K562 (cell line): ENCODE measurements at regions not wholly inside any gene's neighbourhood (a gene's known extent, or its start where the extent isn't known, plus 50 kb on each side); places are given as distances from the start of the nearest gene placed in this dataset.

Experiments used
- HSF4 ChIP-seq: fragments of 250-450 bp; sonication (Bioruptor Pico); IDR thresholded peaks from 2 replicates; pipeline ENCODE4 v2.1.2; 2022; ENCODE audit warnings: mild to moderate bottlenecking, moderate library complexity, borderline replicate concordance
- NFATC3 ChIP-seq: fragments of 450-650 bp; IDR thresholded peaks from 2 replicates; pipeline ENCODE4 v1.6.1; 2017; ENCODE audit warnings: mild to moderate bottlenecking
- PHB2 ChIP-seq: fragments of 450-650 bp; IDR thresholded peaks from 2 replicates; pipeline ENCODE4 v1.6.1; 2017; ENCODE audit warnings: low read depth
- SPI1 ChIP-seq: IDR thresholded peaks from 2 replicates; pipeline ENCODE4 v1.6.1; 2011; ENCODE audit warnings: low read depth, low read length, control low read depth, borderline replicate concordance
- YBX1 ChIP-seq: fragments of 450-650 bp; IDR thresholded peaks from 2 replicates; pipeline ENCODE4 v1.7.1; 2016; ENCODE audit warnings: mild to moderate bottlenecking
- YY1 ChIP-seq, 3 experiments: IDR thresholded peaks; 2 replicates each; pipeline ENCODE4 v1.6.1; 2011; ENCODE audit warnings: low read length in 2 of 3, mild to moderate bottlenecking in 2 of 3, moderate library complexity in 2 of 3, borderline replicate concordance in 1 of 3, control low read depth in 1 of 3, low read depth in 1 of 3; ENCODE audit not compliant: insufficient read depth in 3 of 3, insufficient replicate concordance in 2 of 3, control insufficient read depth in 1 of 3, insufficient read length in 1 of 3; ENCODE audit errors: extremely low read depth in 1 of 3
- ZNF212 ChIP-seq: fragments of 450-650 bp; formaldehyde crosslinking; IDR thresholded peaks from 2 replicates; pipeline ENCODE4 v1.4.0; 2020; ENCODE audit warnings: mild to moderate bottlenecking
- ZNF41 ChIP-seq: fragments of 250-450 bp; sonication (Bioruptor Pico); conservative IDR thresholded peaks from 2 replicates; pipeline ENCODE4 v1.4.0; 2020; ENCODE audit warnings: mild to moderate bottlenecking
- TF ChIP-seq, protein P1 (sequence below): fragments of 450-650 bp; IDR thresholded peaks from 2 replicates; pipeline ENCODE4 v1.7.0; 2016; ENCODE audit warnings: borderline replicate concordance
- TF ChIP-seq, protein P2 (sequence below): fragments of 250-450 bp; sonication (Bioruptor Pico); IDR thresholded peaks from 2 replicates; pipeline ENCODE4 v1.4.0; 2020; ENCODE audit warnings: mild to moderate bottlenecking
- TF ChIP-seq, protein P3 (sequence below): sonication (generic); formaldehyde crosslinking; IDR thresholded peaks from 2 replicates; pipeline ENCODE4 v1.8.1; 2023; ENCODE audit warnings: missing genetic modification reagents, mild to moderate bottlenecking, borderline replicate concordance
- TF ChIP-seq, protein P4 (sequence below), 3 experiments: fragments of 200-800 bp in 1 of 3; fragments of 250-450 bp in 1 of 3; fragments of 450-650 bp in 1 of 3; sonication (Bioruptor Pico) in 1 of 3; sonication (Bioruptor generic) in 1 of 3; formaldehyde crosslinking in 1 of 3; IDR thresholded peaks; 2 replicates each; pipeline versions ENCODE4 v1.6.1 to v1.8.0; 2016 to 2022; ENCODE audit warnings: mild to moderate bottlenecking in 2 of 3, missing genetic modification characterization in 2 of 3, missing compliant biosample characterization in 1 of 3, moderate library complexity in 1 of 3

DNA sequence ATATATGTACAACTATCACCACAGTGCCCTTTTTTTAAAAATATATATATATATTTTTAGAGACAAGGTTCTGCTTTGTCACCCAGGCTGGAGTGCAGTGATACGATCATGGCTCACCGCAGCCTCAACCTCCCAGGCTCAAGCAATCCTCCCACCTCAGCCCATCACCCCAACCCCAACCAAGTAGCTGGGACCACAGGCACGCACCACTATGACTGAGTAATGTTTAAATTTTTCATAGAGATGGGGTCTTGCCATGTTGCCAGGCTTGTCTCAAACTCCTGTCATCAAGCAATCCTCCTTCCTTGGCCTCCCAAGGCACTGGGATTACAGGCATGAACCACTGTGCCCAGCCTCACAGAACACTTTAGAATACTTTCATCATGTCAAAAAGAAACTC lies 234.9 kb downstream of the SH2D4B start (continued):
- TF ChIP-seq, protein P1, sequence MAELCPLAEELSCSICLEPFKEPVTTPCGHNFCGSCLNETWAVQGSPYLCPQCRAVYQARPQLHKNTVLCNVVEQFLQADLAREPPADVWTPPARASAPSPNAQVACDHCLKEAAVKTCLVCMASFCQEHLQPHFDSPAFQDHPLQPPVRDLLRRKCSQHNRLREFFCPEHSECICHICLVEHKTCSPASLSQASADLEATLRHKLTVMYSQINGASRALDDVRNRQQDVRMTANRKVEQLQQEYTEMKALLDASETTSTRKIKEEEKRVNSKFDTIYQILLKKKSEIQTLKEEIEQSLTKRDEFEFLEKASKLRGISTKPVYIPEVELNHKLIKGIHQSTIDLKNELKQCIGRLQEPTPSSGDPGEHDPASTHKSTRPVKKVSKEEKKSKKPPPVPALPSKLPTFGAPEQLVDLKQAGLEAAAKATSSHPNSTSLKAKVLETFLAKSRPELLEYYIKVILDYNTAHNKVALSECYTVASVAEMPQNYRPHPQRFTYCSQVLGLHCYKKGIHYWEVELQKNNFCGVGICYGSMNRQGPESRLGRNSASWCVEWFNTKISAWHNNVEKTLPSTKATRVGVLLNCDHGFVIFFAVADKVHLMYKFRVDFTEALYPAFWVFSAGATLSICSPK: no peak
- no peak for TF ChIP-seq ZNF212 (CRISPR knock-in tag)
- TF ChIP-seq, protein P2, sequence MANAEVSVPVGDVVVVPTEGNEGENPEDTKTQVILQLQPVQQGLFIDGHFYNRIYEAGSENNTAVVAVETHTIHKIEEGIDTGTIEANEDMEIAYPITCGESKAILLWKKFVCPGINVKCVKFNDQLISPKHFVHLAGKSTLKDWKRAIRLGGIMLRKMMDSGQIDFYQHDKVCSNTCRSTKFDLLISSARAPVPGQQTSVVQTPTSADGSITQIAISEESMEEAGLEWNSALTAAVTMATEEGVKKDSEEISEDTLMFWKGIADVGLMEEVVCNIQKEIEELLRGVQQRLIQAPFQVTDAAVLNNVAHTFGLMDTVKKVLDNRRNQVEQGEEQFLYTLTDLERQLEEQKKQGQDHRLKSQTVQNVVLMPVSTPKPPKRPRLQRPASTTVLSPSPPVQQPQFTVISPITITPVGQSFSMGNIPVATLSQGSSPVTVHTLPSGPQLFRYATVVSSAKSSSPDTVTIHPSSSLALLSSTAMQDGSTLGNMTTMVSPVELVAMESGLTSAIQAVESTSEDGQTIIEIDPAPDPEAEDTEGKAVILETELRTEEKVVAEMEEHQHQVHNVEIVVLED: no peak
- no peak for TF ChIP-seq YY1 (IDR thresholded peaks at IDR 0.05; ENCODE audit: borderline replicate concordance in 1 of 3, control insufficient read depth in 1 of 3, extremely low read depth in 1 of 3, insufficient read depth in 3 of 3, insufficient read length in 1 of 3, insufficient replicate concordance in 2 of 3, low read depth in 1 of 3, low read length in 2 of 3)
- TF ChIP-seq, protein P3, sequence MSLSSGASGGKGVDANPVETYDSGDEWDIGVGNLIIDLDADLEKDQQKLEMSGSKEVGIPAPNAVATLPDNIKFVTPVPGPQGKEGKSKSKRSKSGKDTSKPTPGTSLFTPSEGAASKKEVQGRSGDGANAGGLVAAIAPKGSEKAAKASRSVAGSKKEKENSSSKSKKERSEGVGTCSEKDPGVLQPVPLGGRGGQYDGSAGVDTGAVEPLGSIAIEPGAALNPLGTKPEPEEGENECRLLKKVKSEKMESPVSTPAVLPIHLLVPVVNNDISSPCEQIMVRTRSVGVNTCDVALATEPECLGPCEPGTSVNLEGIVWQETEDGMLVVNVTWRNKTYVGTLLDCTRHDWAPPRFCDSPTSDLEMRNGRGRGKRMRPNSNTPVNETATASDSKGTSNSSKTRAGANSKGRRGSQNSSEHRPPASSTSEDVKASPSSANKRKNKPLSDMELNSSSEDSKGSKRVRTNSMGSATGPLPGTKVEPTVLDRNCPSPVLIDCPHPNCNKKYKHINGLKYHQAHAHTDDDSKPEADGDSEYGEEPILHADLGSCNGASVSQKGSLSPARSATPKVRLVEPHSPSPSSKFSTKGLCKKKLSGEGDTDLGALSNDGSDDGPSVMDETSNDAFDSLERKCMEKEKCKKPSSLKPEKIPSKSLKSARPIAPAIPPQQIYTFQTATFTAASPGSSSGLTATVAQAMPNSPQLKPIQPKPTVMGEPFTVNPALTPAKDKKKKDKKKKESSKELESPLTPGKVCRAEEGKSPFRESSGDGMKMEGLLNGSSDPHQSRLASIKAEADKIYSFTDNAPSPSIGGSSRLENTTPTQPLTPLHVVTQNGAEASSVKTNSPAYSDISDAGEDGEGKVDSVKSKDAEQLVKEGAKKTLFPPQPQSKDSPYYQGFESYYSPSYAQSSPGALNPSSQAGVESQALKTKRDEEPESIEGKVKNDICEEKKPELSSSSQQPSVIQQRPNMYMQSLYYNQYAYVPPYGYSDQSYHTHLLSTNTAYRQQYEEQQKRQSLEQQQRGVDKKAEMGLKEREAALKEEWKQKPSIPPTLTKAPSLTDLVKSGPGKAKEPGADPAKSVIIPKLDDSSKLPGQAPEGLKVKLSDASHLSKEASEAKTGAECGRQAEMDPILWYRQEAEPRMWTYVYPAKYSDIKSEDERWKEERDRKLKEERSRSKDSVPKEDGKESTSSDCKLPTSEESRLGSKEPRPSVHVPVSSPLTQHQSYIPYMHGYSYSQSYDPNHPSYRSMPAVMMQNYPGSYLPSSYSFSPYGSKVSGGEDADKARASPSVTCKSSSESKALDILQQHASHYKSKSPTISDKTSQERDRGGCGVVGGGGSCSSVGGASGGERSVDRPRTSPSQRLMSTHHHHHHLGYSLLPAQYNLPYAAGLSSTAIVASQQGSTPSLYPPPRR (CRISPR knock-in tag): no peak
- TF ChIP-seq NFATC3: no peak
- no peak for TF ChIP-seq HSF4
- no peak for TF ChIP-seq YBX1
- TF ChIP-seq ZNF41 (CRISPR knock-in tag): no peak
- TF ChIP-seq PHB2: no peak
- TF ChIP-seq, protein P4, sequence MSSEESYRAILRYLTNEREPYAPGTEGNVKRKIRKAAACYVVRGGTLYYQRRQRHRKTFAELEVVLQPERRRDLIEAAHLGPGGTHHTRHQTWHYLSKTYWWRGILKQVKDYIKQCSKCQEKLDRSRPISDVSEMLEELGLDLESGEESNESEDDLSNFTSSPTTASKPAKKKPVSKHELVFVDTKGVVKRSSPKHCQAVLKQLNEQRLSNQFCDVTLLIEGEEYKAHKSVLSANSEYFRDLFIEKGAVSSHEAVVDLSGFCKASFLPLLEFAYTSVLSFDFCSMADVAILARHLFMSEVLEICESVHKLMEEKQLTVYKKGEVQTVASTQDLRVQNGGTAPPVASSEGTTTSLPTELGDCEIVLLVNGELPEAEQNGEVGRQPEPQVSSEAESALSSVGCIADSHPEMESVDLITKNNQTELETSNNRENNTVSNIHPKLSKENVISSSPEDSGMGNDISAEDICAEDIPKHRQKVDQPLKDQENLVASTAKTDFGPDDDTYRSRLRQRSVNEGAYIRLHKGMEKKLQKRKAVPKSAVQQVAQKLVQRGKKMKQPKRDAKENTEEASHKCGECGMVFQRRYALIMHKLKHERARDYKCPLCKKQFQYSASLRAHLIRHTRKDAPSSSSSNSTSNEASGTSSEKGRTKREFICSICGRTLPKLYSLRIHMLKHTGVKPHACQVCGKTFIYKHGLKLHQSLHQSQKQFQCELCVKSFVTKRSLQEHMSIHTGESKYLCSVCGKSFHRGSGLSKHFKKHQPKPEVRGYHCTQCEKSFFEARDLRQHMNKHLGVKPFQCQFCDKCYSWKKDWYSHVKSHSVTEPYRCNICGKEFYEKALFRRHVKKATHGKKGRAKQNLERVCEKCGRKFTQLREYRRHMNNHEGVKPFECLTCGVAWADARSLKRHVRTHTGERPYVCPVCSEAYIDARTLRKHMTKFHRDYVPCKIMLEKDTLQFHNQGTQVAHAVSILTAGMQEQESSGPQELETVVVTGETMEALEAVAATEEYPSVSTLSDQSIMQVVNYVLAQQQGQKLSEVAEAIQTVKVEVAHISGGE (CRISPR knock-in tag; IDR thresholded peaks at IDR 0.05): no peak; a peak in 1 of 6 replicates
- TF ChIP-seq SPI1: no peak
